ENCODE measurements at regions not wholly inside any gene's neighbourhood (a gene's known extent, or its start where the extent isn't known, plus 50 kb on each side); places are given as distances from the start of the nearest gene placed in this dataset.

GRCh38 chr2:8255448-8255800 is 426.4 kb upstream of the ID2 start:
- DNase-seq (ENCODE audit: low read depth), result no peak

- DNase-seq (ENCODE audit: low read depth), result no peak
Observed at GRCh38 chr2:8256905-8257304, 425.0 kb upstream of the ID2 start.

- DNase-seq (ENCODE audit: low read depth), result no peak
Observed at GRCh38 chr2:8257502-8257901, 424.4 kb upstream of the ID2 start.

GRCh38 chr2:8258406-8258805 is 423.4 kb upstream of the ID2 start:
- no peak for DNase-seq (ENCODE audit: low read depth)

GRCh38 chr2:8259106-8259840 is 422.6 kb upstream of the ID2 start:
- DNase-seq (ENCODE audit: low read depth), result no peak

- no peak for DNase-seq (ENCODE audit: low read depth)
Observed at GRCh38 chr2:8259841-8260178, 422.0 kb upstream of the ID2 start.

GRCh38 chr2:8260213-8260612 is 421.6 kb upstream of the ID2 start:
- no peak for DNase-seq (ENCODE audit: low read depth)

GRCh38 chr2:8263901-8264300 is 418.0 kb upstream of the ID2 start:
- DNase-seq (ENCODE audit: low read depth), result no peak

GRCh38 chr2:8264981-8265380 is 416.9 kb upstream of the ID2 start:
- DNase-seq (ENCODE audit: low read depth), result no peak

GRCh38 chr2:8265476-8266226 is 416.2 kb upstream of the ID2 start:
- no peak for DNase-seq (ENCODE audit: low read depth)

GRCh38 chr2:8266563-8266962 is 415.3 kb upstream of the ID2 start:
- no peak for DNase-seq (ENCODE audit: low read depth)

- DNase-seq (ENCODE audit: low read depth), result no peak
Observed at GRCh38 chr2:8267048-8267447, 414.8 kb upstream of the ID2 start.

- no peak for DNase-seq (ENCODE audit: low read depth)
Observed at GRCh38 chr2:8267721-8268120, 414.1 kb upstream of the ID2 start.

- DNase-seq (ENCODE audit: low read depth), result no peak
Observed at GRCh38 chr2:8268172-8268783, 413.6 kb upstream of the ID2 start.

GRCh38 chr2:8270699-8271098 is 411.2 kb upstream of the ID2 start:
- no peak for DNase-seq (ENCODE audit: low read depth)

- no peak for DNase-seq (ENCODE audit: low read depth)
Observed at GRCh38 chr2:8271461-8271860, 410.4 kb upstream of the ID2 start.

- no peak for DNase-seq (ENCODE audit: low read depth)
Observed at GRCh38 chr2:8276026-8276425, 405.8 kb upstream of the ID2 start.

GRCh38 chr2:8277921-8278571 is 403.8 kb upstream of the ID2 start:
- DNase-seq (ENCODE audit: low read depth), result no peak

- no peak for DNase-seq (ENCODE audit: low read depth)
Observed at GRCh38 chr2:8278709-8279354, 403.0 kb upstream of the ID2 start.

GRCh38 chr2:8279506-8279905 is 402.4 kb upstream of the ID2 start:
- DNase-seq (ENCODE audit: low read depth), result no peak

GRCh38 chr2:8281234-8281633 is 400.6 kb upstream of the ID2 start:
- no peak for DNase-seq (ENCODE audit: low read depth)

Measured in stromal cell of bone marrow (primary cell).